ENCODE measurements at regions not wholly inside any gene's neighbourhood (a gene's known extent, or its start where the extent isn't known, plus 50 kb on each side); places are given as distances from the start of the nearest gene placed in this dataset.

- Histone ChIP-seq H3K9me3 (no peaks in the 10 kb centered on the region), H3K4me3 (no peak overlapping the region), H3K36me3 (ENCODE audit: low read depth, missing control alignments) (no peaks in the 10 kb centered on the region), H3K4me1 (no peaks in the 10 kb centered on the region), H3K27me3 (no peaks in the 10 kb centered on the region), H3K27ac (no peak overlapping the region)
- intact Hi-C loops (cut with DNase I; ENCODE audit: low total_unique reads): no loop called here
- no peak for TF ChIP-seq CTCF (IDR thresholded peaks at IDR 0.05)
- no peak for TF ChIP-seq POLR2A (IDR thresholded peaks at IDR 0.05)
- WGBS, 2 donors: 74 to 89% methylated on average over 4 of the region's 4 CpGs
- DNase-seq: no peak
Measured at GRCh38 chr13:105343134-105343806, 1192.2 kb downstream of the EFNB2 start.

GRCh38 chr13:105342281-105342820 is 1193.1 kb downstream of the EFNB2 start:
- H3K36me3 ChIP-seq (ENCODE audit: low read depth, missing control alignments): no peaks in the 10 kb centered on the region
- H3K27ac ChIP-seq: no peak overlapping the region
- WGBS, 2 donors: 90% methylated on average over 11 of the region's 11 CpGs
- intact Hi-C loops (cut with DNase I; ENCODE audit: low total_unique reads): no loop called here
- H3K9me3 ChIP-seq: no peaks in the 10 kb centered on the region
- TF ChIP-seq CTCF (IDR thresholded peaks at IDR 0.05): no peak
- TF ChIP-seq POLR2A (IDR thresholded peaks at IDR 0.05): no peak
- no peak for DNase-seq
- H3K27me3 ChIP-seq: no peaks in the 10 kb centered on the region
- H3K4me3 ChIP-seq: no peak overlapping the region
- no peaks in the 10 kb centered on the region for H3K4me1 ChIP-seq

DNA sequence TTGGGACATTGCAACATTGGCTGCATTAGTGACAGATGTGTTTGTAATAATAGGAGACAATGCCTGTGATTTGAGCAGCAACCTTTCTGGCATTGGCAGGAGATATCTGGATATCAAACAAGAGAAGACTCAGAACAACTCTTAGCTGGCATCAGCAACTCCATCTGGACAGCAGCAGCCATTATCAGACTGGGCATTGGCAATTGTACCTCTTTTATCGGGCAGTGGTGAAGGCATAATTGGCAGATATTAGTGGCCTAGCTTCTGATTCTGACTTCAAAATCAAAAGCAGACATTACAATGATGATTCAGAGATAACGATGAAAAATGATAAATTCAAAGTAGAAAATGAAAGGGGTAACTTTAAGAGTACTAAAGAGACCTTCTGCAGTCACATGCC is 1193.7 kb downstream of the EFNB2 start:
- DNase-seq: no peak
- H3K4me3 ChIP-seq: no peak overlapping the region
- H3K27me3 ChIP-seq: no peaks in the 10 kb centered on the region
- H3K9me3 ChIP-seq: no peaks in the 10 kb centered on the region
- TF ChIP-seq POLR2A (IDR thresholded peaks at IDR 0.05) (no peak), CTCF (IDR thresholded peaks at IDR 0.05) (no peak)
- no peaks in the 10 kb centered on the region for H3K36me3 ChIP-seq (ENCODE audit: low read depth, missing control alignments)
- WGBS, 2 donors: 93% methylated on average over 2 of the region's 2 CpGs
- intact Hi-C loops (cut with DNase I; ENCODE audit: low total_unique reads): no loop called here
- no peak overlapping the region for H3K27ac ChIP-seq
- H3K4me1 ChIP-seq: no peaks in the 10 kb centered on the region

DNA sequence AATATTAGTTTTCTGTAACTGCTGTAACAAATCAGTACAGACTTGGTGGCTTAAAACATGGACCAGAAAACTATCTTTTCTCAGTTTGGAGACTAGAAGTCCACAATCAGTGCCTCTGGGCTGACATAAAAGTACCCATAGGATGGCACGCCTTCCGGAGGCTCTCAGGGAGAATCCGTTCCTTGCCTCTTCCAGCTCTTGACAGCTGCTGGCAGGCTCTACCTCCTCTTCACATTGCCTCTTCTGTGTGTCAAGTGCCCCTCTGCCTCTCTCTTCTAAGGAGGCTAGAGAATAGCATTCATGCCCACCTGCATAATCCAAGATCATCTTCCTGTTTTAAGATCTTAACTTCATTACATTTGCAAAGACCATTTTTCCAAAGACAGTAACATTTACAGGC is 1194.2 kb downstream of the EFNB2 start:
- intact Hi-C loops (cut with DNase I; ENCODE audit: low total_unique reads): no loop called here
- Histone ChIP-seq H3K4me1 (no peaks in the 10 kb centered on the region), H3K27ac (no peak overlapping the region), H3K4me3 (no peak overlapping the region), H3K27me3 (no peaks in the 10 kb centered on the region), H3K9me3 (no peaks in the 10 kb centered on the region), H3K36me3 (ENCODE audit: low read depth, missing control alignments) (no peaks in the 10 kb centered on the region)
- DNase-seq: no peak
- TF ChIP-seq POLR2A (IDR thresholded peaks at IDR 0.05): no peak
- TF ChIP-seq CTCF (IDR thresholded peaks at IDR 0.05): no peak
- 94 to 97% methylated on average over 3 of the region's 3 CpGs for WGBS, 2 donors

GRCh38 chr13:105340061-105340606 is 1195.3 kb downstream of the EFNB2 start:
- 50 to 62% methylated on average over 3 of the region's 3 CpGs for WGBS, 2 donors
- TF ChIP-seq CTCF (IDR thresholded peaks at IDR 0.05) (no peak), POLR2A (IDR thresholded peaks at IDR 0.05) (no peak)
- intact Hi-C loops (cut with DNase I; ENCODE audit: low total_unique reads): no loop called here
- Histone ChIP-seq H3K27me3 (no peaks in the 10 kb centered on the region), H3K36me3 (ENCODE audit: low read depth, missing control alignments) (no peaks in the 10 kb centered on the region), H3K4me3 (no peak overlapping the region), H3K27ac (no peak overlapping the region), H3K9me3 (no peaks in the 10 kb centered on the region), H3K4me1 (no peaks in the 10 kb centered on the region)
- no peak for DNase-seq
